NCI-H2227 (cell line): ENCODE measurements at regions not wholly inside any gene's neighbourhood (a gene's known extent, or its start where the extent isn't known, plus 50 kb on each side); places are given as distances from the start of the nearest gene placed in this dataset.
"Not testable (repeated sequence)": the region's sequence is repeated elsewhere in the genome, so short reads cannot be mapped to it uniquely, and the experiment has no call there.

Source experiments
- DNase-seq: peaks from one replicate; lab custom pipeline; 2025; ENCODE audit not compliant: unreplicated experiment; lab: John Stamatoyannopoulos, UW

DNA sequence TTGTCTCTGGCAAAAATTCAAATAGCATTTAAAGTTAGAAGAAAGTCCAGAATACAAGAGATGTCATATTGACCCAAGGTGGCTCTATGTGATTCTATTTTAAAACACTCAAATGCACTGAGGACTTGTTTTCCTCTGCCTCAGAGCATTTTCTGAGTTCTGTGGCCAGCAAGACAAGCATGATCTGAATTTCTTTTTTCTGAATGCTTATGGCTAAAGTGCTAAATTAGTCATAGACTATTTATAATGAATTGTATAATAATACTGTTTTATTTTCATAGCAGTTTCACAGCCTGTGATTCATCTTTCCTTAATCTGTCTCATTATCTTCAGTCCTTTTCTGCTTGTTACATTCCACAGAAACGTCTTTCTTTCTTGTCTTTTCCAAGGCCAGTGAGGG is 63.9 kb upstream of the SEC22B start:
- not testable (repeated sequence) for DNase-seq

DNA sequence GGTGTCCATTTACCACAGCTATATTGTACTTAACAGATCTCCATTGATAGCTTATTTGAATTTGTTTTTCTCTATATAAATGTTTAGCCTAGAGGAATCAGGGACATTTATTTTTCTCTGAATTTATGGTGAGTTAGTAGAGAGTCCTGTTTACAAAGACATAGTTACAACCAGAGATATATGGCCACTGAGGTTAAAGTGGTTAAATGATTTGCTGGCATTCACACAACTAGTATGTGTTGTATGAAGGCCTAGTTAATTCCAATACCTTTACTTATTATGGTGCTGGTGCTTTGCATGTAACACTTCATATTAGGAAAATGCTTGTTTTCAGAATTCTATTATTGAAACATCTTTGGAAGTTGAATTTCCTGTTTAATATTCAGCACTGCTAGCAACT is 63.0 kb upstream of the SEC22B start:
- DNase-seq = not testable (repeated sequence)

DNA sequence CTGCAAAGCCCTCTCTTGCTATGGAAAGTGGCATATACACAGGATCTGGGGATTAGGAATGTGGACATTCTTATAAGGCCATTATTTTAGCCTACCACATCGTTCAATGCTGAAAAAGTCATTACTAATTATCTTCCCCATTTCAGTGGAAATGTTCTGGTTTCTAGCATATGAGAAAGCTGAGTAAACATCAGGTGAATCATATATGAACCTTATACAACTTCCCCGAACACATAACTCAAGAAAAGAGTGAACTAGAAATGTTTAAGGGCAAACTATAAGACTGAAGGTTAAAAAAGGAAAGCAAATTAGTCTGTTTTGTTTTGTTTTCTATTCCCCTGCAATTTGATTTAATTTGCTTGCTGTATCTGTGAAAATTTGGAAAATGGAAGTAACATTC is 62.5 kb upstream of the SEC22B start:
- not testable (repeated sequence) for DNase-seq

DNA sequence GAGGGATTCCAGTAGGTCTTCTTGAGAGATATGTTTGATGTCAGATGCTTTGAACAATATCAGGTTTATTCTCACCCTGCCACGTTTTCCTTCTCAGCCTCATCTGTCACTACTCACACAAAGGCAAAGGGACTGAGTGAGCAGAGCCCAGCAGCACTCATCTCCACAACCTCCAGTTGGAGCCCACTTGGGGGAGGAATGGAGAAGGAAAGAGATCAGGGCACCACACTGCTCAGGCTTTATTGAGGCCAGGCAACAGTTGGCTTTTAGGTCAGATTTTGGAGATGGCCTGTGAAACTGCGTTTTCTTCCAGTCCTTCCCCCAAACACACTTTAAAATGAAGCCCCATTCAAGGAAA is 57.3 kb upstream of the SEC22B start:
- not testable (repeated sequence) for DNase-seq

DNA sequence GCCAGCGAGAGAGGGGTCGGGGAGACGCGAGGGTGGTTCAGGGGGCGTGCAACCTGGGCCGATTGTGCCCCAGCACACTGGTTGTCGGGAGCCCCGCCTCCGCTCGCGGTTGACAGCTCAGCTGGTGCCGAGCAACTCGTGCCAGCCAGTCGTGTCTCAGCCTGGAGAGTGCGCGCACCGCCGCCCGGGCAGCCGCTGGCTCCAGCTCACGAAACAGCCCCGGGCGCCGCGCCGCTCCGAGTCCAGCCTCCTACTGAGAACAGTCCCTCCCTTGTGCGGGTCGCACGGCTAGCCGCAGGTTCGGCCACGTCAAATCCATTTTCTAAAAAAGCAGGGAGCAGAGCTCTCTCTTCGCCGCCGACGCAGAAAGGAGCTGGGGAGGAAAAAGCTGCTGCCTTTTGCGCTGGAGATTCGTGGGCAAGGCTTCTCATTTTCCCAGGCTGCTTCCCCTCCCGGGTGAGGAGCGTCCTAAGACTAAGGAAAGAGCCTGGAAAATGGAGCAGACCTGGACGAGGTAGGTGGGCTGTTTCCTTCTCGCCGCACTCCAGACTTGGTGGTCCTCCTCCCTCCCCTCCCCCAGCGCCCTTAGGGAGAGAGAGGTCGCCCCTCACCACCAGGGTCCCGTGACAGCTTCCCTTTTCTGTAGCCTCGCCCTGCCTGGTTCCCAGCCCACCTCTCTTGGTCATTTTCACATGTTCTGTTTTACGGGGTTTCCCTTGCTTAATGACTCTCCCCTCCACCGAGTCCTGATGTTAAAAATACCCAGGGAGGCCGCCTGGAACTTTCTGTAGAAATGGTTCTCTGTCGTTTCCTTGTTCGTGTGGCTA is 56.7 kb upstream of the SEC22B start:
- DNase-seq = not testable (repeated sequence)

DNA sequence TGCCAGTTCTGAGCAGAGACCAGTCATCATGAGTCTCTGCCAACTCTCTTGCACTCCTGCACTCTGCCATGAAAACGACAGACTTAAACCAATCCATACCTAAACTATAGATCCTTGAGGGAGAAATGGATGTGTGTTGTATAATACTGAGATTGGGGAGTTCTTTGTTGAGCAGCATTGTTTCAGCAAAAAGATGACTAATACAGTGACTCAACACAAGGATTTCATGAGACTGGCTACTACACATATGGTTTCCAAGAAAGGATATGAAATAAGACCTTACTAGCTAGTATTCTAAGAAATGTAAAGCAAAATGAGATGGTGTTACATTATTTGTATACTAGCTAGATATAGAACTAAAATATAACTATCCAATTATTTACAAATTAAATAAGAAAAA is 53.5 kb upstream of the SEC22B start:
- DNase-seq = not testable (repeated sequence)
